IMR-90 (cell line): ENCODE measurements at regions not wholly inside any gene's neighbourhood (a gene's known extent, or its start where the extent isn't known, plus 50 kb on each side); places are given as distances from the start of the nearest gene placed in this dataset.

Source experiments
- ATAC-seq: fragments of 200-7000 bp; cut with Tn5 transposase; 2 replicates; pipeline ENCODE4 v1.9.1; 2020; ENCODE audit warnings: low read depth, mild to moderate bottlenecking, moderate library complexity
- BruUV-seq: library from RNA; stranded (reverse); fragments of 400-500 nt; replicated peaks from 2 replicates; lab custom pipeline; 2021; lab: Mats Ljungman, UMichigan
- CTCF ChIA-PET: fragments of 300-600 bp; formaldehyde crosslinking; extraction: SDS; loops from one replicate; lab custom pipeline; 2021; ENCODE audit warnings: antibody characterized with exemption; lab: Yijun Ruan, JAX
- POLR2A ChIA-PET: fragments of 300-600 bp; sonication (Branson Sonifier 250); formaldehyde crosslinking; loops from one replicate; lab custom pipeline; 2022; ENCODE audit warnings: antibody characterized with exemption; ENCODE audit not compliant: unreplicated experiment; lab: Charles Lee
- DNase-seq: peaks from one replicate; pipeline ENCODE4 v3.0.0; 2013
- H2AFZ ChIP-seq: replicated peaks from 2 replicates; pipeline ENCODE3; 2013; ENCODE audit warnings: low read length, mild to moderate bottlenecking; ENCODE audit not compliant: poor library complexity
- H2AK5ac ChIP-seq: 2 replicates; pipeline ENCODE4 v1.6.1; 2013; ENCODE audit warnings: low read depth, low read length, inconsistent platforms
- H2AK9ac ChIP-seq: replicated peaks from 2 replicates; pipeline ENCODE3; 2013; ENCODE audit warnings: mild to moderate bottlenecking, low read depth, low read length, moderate library complexity; ENCODE audit not compliant: poor library complexity
- H2BK120ac ChIP-seq: 2 replicates; pipeline ENCODE4 v1.6.1; 2013; ENCODE audit warnings: low read depth, low read length, inconsistent platforms
- H2BK15ac ChIP-seq: 3 replicates; pipeline ENCODE4 v1.6.1; 2013; ENCODE audit warnings: low read depth, low read length, inconsistent platforms
- H2BK20ac ChIP-seq: 2 replicates; pipeline ENCODE4 v1.6.1; 2013; ENCODE audit warnings: low read depth, mild to moderate bottlenecking, inconsistent platforms, low read length, moderate library complexity
- H2BK5ac ChIP-seq: 2 replicates; pipeline ENCODE4 v1.6.1; 2013; ENCODE audit warnings: mild to moderate bottlenecking, low read depth, low read length, inconsistent platforms; ENCODE audit not compliant: poor library complexity, severe bottlenecking
- H3K14ac ChIP-seq: replicated peaks from 2 replicates; pipeline ENCODE4 v1.6.1; 2013; ENCODE audit warnings: low read depth, low read length, inconsistent platforms
- H3K18ac ChIP-seq: 2 replicates; pipeline ENCODE4 v1.6.1; 2013; ENCODE audit warnings: low read depth, low read length, control low read depth
- H3K23ac ChIP-seq: 2 replicates; pipeline ENCODE4 v1.6.1; 2013; ENCODE audit warnings: low read depth, low read length, inconsistent platforms
- H3K27ac ChIP-seq: 2 replicates; pipeline ENCODE4 v1.5.1; 2013; ENCODE audit warnings: mild to moderate bottlenecking, control low read depth, low read length; ENCODE audit not compliant: insufficient read depth
- H3K27me3 ChIP-seq: 2 replicates; pipeline ENCODE4 v1.6.1; 2013; ENCODE audit warnings: low read length; ENCODE audit not compliant: control insufficient read depth, insufficient read depth
- H3K36me3 ChIP-seq: 2 replicates; pipeline ENCODE4 v1.6.1; 2013; ENCODE audit warnings: low read length, mixed read lengths; ENCODE audit not compliant: control insufficient read depth, insufficient read depth
- H3K4ac ChIP-seq: 2 replicates; pipeline ENCODE4 v1.6.1; 2013; ENCODE audit warnings: low read depth, low read length, inconsistent platforms
- H3K4me1 ChIP-seq: 2 replicates; pipeline ENCODE4 v1.6.1; 2013; ENCODE audit warnings: low read length, mixed read lengths; ENCODE audit not compliant: control insufficient read depth, insufficient read depth
- H3K4me2 ChIP-seq: 2 replicates; pipeline ENCODE4 v1.6.1; 2013; ENCODE audit warnings: low read depth, mild to moderate bottlenecking, control low read depth, low read length, moderate library complexity
- H3K4me3 ChIP-seq: 2 replicates; pipeline ENCODE4 v1.5.1; 2013; ENCODE audit warnings: low read depth, mild to moderate bottlenecking, control low read depth, low read length, moderate library complexity; ENCODE audit not compliant: insufficient read depth
- H3K56ac ChIP-seq: 2 replicates; pipeline ENCODE4 v1.6.1; 2013; ENCODE audit warnings: low read length, inconsistent platforms; ENCODE audit not compliant: insufficient read depth; ENCODE audit errors: extremely low read depth
- H3K79me1 ChIP-seq, 2 experiments: 2 replicates each; pipeline ENCODE4 v1.6.1; 2013; ENCODE audit warnings: low read length in 2 of 2, inconsistent platforms in 1 of 2, low read depth in 1 of 2
- H3K9ac ChIP-seq: 2 replicates; pipeline ENCODE4 v1.6.1; 2013; ENCODE audit warnings: low read depth, low read length, control low read depth
- H3K9me1 ChIP-seq: 2 replicates; pipeline ENCODE4 v1.6.1; 2013; ENCODE audit warnings: low read length, inconsistent platforms; ENCODE audit not compliant: insufficient read depth
- H3K9me3 ChIP-seq: 2 replicates; pipeline ENCODE4 v1.6.1; 2013; ENCODE audit warnings: low read length; ENCODE audit not compliant: control insufficient read depth, insufficient read depth
- H4K20me1 ChIP-seq: 2 replicates; pipeline ENCODE4 v1.6.1; 2013; ENCODE audit warnings: low read length, inconsistent platforms; ENCODE audit not compliant: insufficient read depth
- H4K5ac ChIP-seq: 2 replicates; pipeline ENCODE4 v1.6.1; 2013; ENCODE audit warnings: mild to moderate bottlenecking, low read depth, low read length, control low read depth
- H4K8ac ChIP-seq, 2 experiments: 2 replicates each; pipeline ENCODE4 v1.6.1; 2013; ENCODE audit warnings: low read depth in 2 of 2, low read length in 2 of 2, control low read depth in 1 of 2, inconsistent platforms in 1 of 2
- H4K91ac ChIP-seq: 2 replicates; pipeline ENCODE4 v1.6.1; 2013; ENCODE audit warnings: low read depth, low read length, inconsistent platforms; ENCODE audit not compliant: insufficient read depth
- BHLHE40 ChIP-seq: fragments of 150-350 bp; IDR thresholded peaks from 2 replicates; pipeline ENCODE4 v1.6.1; 2016; ENCODE audit warnings: mild to moderate bottlenecking, low read depth, low read length
- CEBPB ChIP-seq: IDR thresholded peaks from 2 replicates; pipeline ENCODE4 v1.6.1; 2012; ENCODE audit warnings: low read depth, low read length, improper control_type of control experiment
- MAFK ChIP-seq: IDR thresholded peaks from 2 replicates; pipeline ENCODE4 v1.6.1; 2012; ENCODE audit warnings: low read depth, low read length, improper control_type of control experiment
- POLR2A ChIP-seq: IDR thresholded peaks from 2 replicates; pipeline ENCODE4 v1.6.1; 2012; ENCODE audit warnings: mild to moderate bottlenecking, low read depth, low read length
- RAD21 ChIP-seq: IDR thresholded peaks from 2 replicates; pipeline ENCODE4 v1.6.1; 2012; ENCODE audit warnings: low read length, improper control_type of control experiment
- RFX5 ChIP-seq: IDR thresholded peaks from 2 replicates; pipeline ENCODE4 v1.8.0; 2012; ENCODE audit warnings: low read depth, mild to moderate bottlenecking, low read length, moderate library complexity
- WGBS, 2 experiments: methylation state at CpG; one replicate each; pipeline versions ENCODE4 v1.1.5 to v1.1.7; 2013; ENCODE audit warnings: missing lambda C conversion rate in 2 of 2; ENCODE audit not compliant: insufficient read length in 1 of 2; ENCODE audit errors: extremely low coverage in 2 of 2; 5-methylcytosine and 5-hydroxymethylcytosine counted together
- dilution Hi-C: fragments of 300-500 bp; cut with HindIII; formaldehyde crosslinking; loops from one replicate; pipeline ENCODE4 v1.14.3; 2018; ENCODE audit warnings: low sequenced_read_pairs; ENCODE audit not compliant: unreplicated experiment
- in situ Hi-C: fragments of 300-500 bp; cut with MboI; formaldehyde crosslinking; loops from 3 replicates; pipeline ENCODE4 v1.14.3; 2019; ENCODE audit warnings: low sequenced_read_pairs, inconsistent platforms, mixed read lengths
- intact Hi-C: fragments of 100-400 bp; cut with micrococcal nuclease; formaldehyde crosslinking; loops from 2 replicates; pipeline ENCODE4 v1.10.0; 2022
- TF ChIP-seq, protein P1 (sequence below): conservative IDR thresholded peaks from 2 replicates; pipeline ENCODE4 v1.5.1; 2012; ENCODE audit warnings: mild to moderate bottlenecking, low read depth, low read length, improper control_type of control experiment
- TF ChIP-seq, protein P2 (sequence below): fragments of 150-350 bp; IDR thresholded peaks from 2 replicates; pipeline ENCODE4 v1.6.1; 2017; ENCODE audit warnings: mild to moderate bottlenecking, antibody characterized with exemption, low read length, low read depth

DNA sequence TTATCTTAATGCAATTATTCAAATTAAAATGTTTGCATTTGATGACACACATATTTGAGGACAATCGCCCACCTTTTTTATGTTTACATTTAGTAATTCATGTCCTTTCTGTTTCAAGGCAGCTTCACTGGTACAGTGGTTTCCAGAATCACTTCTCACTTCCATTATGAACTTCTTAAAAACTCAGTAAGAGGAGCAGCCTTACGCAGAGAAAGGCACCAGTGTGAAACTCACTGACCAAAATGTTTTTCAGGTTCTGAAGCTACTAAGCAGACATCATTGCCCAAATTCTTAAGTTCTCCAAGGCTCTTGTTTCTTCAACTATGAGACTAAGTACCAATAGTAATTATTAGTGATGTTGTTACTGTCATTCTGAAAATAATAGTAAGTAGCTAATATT is 353.1 kb upstream of the CXADR start:
- Histone ChIP-seq H3K79me1 (no peaks in the 10 kb centered on the region), H2BK5ac (no peak overlapping the region), H3K9ac (no peak overlapping the region), H2BK15ac (no peak overlapping the region), H3K14ac (no peak overlapping the region), H3K4me1 (no peaks in the 10 kb centered on the region), H3K23ac (no peak overlapping the region), H3K36me3 (no peaks in the 10 kb centered on the region), H2BK20ac (no peak overlapping the region), H2AK9ac (no peak overlapping the region), H3K56ac (no peak overlapping the region), H2AK5ac (no peak overlapping the region), H3K4me2 (no peak overlapping the region), H3K27ac (no peak overlapping the region), H4K20me1 (no peaks in the 10 kb centered on the region), H3K27me3 (no peaks in the 10 kb centered on the region), H3K4me3 (no peak overlapping the region), H4K91ac (no peak overlapping the region), H2AFZ (no peak overlapping the region), H2BK120ac (no peak overlapping the region), H3K9me3 (no peaks in the 10 kb centered on the region), H4K5ac (no peak overlapping the region), H3K4ac (no peak overlapping the region), H3K9me1 (no peaks in the 10 kb centered on the region), H4K8ac (no peak overlapping the region), H3K18ac (no peak overlapping the region)
- DNase-seq (no peak), ATAC-seq (no peak)
- no CpG with 5 or more reads among the region's 2 CpGs for WGBS, 2 experiments
- intact Hi-C loops (no loop called here), dilution Hi-C loops (no loop called here), in situ Hi-C loops (no loop called here)
- TF ChIP-seq, protein P1, sequence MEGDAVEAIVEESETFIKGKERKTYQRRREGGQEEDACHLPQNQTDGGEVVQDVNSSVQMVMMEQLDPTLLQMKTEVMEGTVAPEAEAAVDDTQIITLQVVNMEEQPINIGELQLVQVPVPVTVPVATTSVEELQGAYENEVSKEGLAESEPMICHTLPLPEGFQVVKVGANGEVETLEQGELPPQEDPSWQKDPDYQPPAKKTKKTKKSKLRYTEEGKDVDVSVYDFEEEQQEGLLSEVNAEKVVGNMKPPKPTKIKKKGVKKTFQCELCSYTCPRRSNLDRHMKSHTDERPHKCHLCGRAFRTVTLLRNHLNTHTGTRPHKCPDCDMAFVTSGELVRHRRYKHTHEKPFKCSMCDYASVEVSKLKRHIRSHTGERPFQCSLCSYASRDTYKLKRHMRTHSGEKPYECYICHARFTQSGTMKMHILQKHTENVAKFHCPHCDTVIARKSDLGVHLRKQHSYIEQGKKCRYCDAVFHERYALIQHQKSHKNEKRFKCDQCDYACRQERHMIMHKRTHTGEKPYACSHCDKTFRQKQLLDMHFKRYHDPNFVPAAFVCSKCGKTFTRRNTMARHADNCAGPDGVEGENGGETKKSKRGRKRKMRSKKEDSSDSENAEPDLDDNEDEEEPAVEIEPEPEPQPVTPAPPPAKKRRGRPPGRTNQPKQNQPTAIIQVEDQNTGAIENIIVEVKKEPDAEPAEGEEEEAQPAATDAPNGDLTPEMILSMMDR: no peak
- TF ChIP-seq, protein P2, sequence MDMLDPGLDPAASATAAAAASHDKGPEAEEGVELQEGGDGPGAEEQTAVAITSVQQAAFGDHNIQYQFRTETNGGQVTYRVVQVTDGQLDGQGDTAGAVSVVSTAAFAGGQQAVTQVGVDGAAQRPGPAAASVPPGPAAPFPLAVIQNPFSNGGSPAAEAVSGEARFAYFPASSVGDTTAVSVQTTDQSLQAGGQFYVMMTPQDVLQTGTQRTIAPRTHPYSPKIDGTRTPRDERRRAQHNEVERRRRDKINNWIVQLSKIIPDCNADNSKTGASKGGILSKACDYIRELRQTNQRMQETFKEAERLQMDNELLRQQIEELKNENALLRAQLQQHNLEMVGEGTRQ: no peak
- TF ChIP-seq CEBPB: no peak
- no peak for TF ChIP-seq POLR2A
- TF ChIP-seq RFX5: no peak
- TF ChIP-seq BHLHE40: no peak
- no peak for TF ChIP-seq MAFK
- TF ChIP-seq RAD21: no peak
- CTCF ChIA-PET: no interaction called here
- no TSS peak for BruUV-seq
- POLR2A ChIA-PET: no interaction called here
